HG02852 (cell line): ENCODE measurements at regions not wholly inside any gene's neighbourhood (a gene's known extent, or its start where the extent isn't known, plus 50 kb on each side); places are given as distances from the start of the nearest gene placed in this dataset.

ENCODE experiments used
- ATAC-seq: cut with Tn5 transposase; IDR thresholded peaks from one replicate; pipeline ENCODE4 v1.9.1; 2021; ENCODE audit warnings: mild to moderate bottlenecking, moderate library complexity; ENCODE audit not compliant: unreplicated experiment

- ATAC-seq = no peak
Observed at GRCh38 chr2:128548461-128548891, 229.8 kb upstream of the HS6ST1 start.

- no peak for ATAC-seq
Observed at GRCh38 chr2:128549094-128549493, 230.4 kb upstream of the HS6ST1 start.

- ATAC-seq = no peak
Observed at GRCh38 chr2:128549646-128550260, 231.1 kb upstream of the HS6ST1 start.

- no peak for ATAC-seq
Observed at GRCh38 chr2:128550389-128550788, 231.7 kb upstream of the HS6ST1 start.

GRCh38 chr2:128550801-128551416 is 232.2 kb upstream of the HS6ST1 start:
- no peak for ATAC-seq

GRCh38 chr2:128551435-128551834 is 232.8 kb upstream of the HS6ST1 start:
- no peak for ATAC-seq

- no peak for ATAC-seq
Observed at GRCh38 chr2:128552141-128552805, 233.6 kb upstream of the HS6ST1 start.

- no peak for ATAC-seq
Observed at GRCh38 chr2:128552806-128553551, 234.3 kb upstream of the HS6ST1 start.

- no peak for ATAC-seq
Observed at GRCh38 chr2:128554151-128554769, 235.6 kb upstream of the HS6ST1 start.

GRCh38 chr2:128555433-128555832 is 236.8 kb upstream of the HS6ST1 start:
- no peak for ATAC-seq

GRCh38 chr2:128556089-128556488 is 237.4 kb upstream of the HS6ST1 start:
- ATAC-seq = no peak

GRCh38 chr2:128556633-128557032 is 238.0 kb upstream of the HS6ST1 start:
- ATAC-seq = no peak

- no peak for ATAC-seq
Observed at GRCh38 chr2:128557069-128557468, 238.4 kb upstream of the HS6ST1 start.

GRCh38 chr2:128557831-128558241 is 239.2 kb upstream of the HS6ST1 start:
- no peak for ATAC-seq

- no peak for ATAC-seq
Observed at GRCh38 chr2:128558441-128558840, 239.8 kb upstream of the HS6ST1 start.

- ATAC-seq = no peak
Observed at GRCh38 chr2:128558895-128559532, 240.3 kb upstream of the HS6ST1 start.

GRCh38 chr2:128559533-128560515 is 241.2 kb upstream of the HS6ST1 start:
- no peak for ATAC-seq

GRCh38 chr2:128560718-128561117 is 242.1 kb upstream of the HS6ST1 start:
- ATAC-seq = no peak
